ENCODE measurements at regions not wholly inside any gene's neighbourhood (a gene's known extent, or its start where the extent isn't known, plus 50 kb on each side); places are given as distances from the start of the nearest gene placed in this dataset.
"Not testable (repeated sequence)": the region's sequence is repeated elsewhere in the genome, so short reads cannot be mapped to it uniquely, and the experiment has no call there.

GRCh38 chr2:42999391-42999841, 207.0 kb upstream of the HAAO start:
- no peak for DNase-seq (ENCODE audit: low read depth)

DNA sequence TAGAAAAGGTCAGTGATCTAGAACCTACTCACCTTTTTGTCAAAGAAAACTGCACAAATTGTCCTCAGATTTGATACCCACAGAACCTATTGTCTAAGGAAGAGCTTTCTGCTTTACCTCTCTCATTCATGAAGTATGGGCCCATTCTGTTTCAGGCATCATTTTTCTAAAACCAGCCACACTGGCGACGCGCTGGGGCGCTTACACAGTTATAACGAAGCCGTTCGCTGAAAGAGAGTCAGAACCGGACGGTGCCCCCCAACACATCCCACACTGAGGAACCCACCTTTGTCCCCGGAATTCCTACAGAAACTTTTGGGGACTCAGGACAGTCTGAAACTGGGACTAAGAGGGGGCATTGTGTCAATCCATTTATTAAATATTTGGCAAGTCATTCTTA, 206.3 kb upstream of the HAAO start:
- DNase-seq (ENCODE audit: low read depth), result no peak

DNA sequence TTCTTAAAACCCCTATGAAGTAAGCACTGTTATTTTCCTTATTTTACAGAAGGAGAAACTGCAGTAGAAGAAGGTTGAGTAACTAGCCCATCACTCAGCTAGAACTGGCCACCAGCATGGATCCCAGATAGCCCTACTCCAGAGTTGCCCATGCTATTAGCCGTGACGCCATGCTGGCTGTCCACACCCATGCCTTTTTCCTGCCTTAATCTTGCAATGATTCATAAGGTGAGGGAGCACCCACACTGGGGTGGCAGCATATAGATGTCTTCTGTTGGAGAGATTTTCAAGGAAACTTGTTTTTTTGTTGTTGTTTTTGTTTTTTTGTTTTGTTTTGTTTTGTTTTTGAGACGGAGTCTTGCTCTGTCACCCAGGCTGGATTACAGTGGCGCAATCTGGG, 204.1 kb upstream of the HAAO start:
- DNase-seq (ENCODE audit: low read depth), result no peak

- DNase-seq (ENCODE audit: low read depth), result no peak
Measured at GRCh38 chr2:42995752-42996422, 203.5 kb upstream of the HAAO start.

- not testable (repeated sequence) for DNase-seq (ENCODE audit: low read depth)
Measured at GRCh38 chr2:42989283-42990081, 197.1 kb upstream of the HAAO start.

- DNase-seq (ENCODE audit: low read depth), result not testable (repeated sequence)
Measured at GRCh38 chr2:42988055-42988454, 195.7 kb upstream of the HAAO start.

DNA sequence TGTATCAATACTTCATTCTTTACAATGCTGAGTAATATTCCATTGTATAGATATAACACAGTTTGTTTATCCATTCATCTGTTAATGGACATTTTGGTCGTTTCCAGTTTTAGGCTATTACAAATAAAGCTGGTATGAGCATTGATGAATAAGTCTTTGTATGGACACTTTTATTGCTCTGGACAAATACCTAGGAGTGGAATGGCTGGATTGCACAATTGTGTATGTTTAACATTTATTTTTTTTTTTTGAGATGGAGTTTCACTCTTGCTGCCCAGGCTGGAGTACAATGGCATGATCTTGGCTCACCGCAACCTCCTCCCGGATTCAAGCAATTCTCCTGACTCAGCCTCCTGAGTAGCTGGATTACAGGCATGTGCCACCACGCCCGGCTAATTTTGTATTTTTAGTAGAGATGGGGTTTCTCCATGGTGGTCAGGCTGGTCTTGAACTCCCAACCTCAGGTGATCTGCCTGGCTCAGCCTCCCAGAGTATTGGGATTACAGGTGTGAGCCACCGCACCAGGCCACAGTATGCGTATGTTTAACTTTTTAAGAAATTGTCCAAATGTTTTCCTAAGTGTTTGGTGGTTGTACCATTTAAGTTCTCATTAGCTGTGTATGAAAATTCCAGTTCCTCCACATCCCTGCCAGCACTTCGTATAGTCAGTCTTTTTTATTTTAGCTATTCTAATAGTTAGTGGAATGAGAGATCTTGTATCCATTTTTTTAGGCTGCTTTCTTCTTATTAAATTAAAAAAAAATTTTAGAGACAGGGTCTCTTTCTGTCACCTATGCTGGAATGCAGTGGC, 194.9 kb upstream of the HAAO start:
- no peak for DNase-seq (ENCODE audit: low read depth)

- no peak for DNase-seq (ENCODE audit: low read depth)
Measured at GRCh38 chr2:42984617-42985016, 192.2 kb upstream of the HAAO start.

- DNase-seq (ENCODE audit: low read depth), result no peak
Measured at GRCh38 chr2:42984081-42984480, 191.7 kb upstream of the HAAO start.

GRCh38 chr2:42980764-42981416, 188.5 kb upstream of the HAAO start:
- DNase-seq (ENCODE audit: low read depth), result no peak

GRCh38 chr2:42979870-42980763, 187.7 kb upstream of the HAAO start:
- DNase-seq (ENCODE audit: low read depth), result no peak

DNA sequence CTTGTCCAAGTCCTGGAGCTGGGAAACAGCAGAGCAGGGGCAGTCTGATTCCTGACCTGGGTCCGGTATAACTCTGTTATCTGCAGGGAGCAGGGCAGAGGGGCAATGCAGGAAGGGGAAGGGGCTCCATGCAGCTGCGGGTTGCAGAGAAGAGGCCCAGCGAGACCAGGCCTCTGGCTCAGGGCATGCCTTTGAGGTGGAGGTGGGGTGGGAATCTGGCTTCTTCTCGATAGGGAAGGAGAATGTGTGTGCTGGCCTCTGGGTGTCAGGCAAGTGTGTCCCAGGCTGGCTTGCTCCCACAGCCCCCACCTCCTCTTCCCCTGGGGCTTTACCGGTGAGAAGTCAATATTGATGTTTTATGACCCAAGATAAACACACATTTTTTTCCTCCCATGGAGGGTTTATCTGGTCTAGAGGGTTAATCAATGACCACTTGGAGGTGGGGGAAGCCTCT, 187.1 kb upstream of the HAAO start:
- no peak for DNase-seq (ENCODE audit: low read depth)

DNA sequence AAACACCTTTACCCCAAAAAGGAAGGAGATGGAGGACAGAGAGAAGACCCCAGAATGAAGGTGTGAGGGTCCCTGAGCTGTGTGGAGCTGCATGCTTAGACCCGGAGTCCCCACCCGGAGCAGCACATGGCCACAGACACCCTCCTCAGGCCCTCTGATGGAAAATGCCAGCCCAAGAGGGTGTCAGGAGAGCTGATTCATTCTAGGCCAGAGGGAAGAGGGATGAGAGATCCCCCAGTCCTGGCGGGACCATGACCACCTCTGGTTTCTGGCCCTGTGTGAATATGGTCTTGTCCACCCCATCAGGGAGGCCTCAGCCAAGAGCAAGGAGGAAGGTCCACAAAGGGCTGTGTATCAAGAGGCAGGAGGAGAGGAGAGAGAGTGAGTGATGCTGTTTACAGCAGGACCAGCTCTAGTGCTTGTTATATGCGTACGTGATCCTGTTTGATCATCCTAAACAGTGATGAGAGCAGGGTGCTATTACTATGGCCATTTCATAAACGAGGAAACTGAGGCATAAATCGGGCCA, 186.6 kb upstream of the HAAO start:
- DNase-seq (ENCODE audit: low read depth), result no peak

DNA sequence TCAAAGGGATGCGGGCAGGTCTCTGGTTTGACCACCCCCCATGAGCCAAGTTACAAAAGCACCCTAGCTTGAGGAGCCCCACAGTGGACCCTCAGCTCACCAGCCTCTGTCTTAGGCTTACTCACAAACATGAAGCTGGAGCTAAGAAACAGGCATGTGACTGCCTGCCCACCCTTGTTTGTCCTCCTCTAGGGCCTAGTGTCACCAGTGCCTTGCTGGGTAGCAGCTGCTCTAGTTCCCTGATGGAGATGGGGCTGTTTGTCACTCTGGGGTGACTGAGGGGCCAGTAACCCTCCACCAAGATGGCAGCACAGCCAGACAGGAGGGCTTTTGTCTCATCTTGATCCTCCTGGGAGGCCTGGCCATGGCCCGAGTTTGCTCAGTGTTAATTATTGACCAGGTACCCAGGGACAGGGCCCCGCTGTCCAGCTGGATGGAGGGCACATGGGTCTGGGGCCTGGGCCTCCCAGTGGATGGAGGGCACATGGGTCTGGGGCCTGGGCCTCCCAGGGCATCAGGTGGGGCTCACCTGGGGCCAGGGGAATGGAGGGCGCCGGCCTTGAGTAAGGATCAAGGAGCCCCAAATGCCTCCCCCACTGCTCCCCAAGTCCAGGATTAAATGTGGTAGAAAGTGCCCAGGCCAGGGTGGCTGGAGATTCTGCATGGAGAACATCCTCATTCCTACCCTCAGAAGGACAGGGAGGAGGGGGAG, 185.9 kb upstream of the HAAO start:
- DNase-seq (ENCODE audit: low read depth), result no peak

GRCh38 chr2:42977270-42978174, 185.1 kb upstream of the HAAO start:
- no peak for DNase-seq (ENCODE audit: low read depth)

DNA sequence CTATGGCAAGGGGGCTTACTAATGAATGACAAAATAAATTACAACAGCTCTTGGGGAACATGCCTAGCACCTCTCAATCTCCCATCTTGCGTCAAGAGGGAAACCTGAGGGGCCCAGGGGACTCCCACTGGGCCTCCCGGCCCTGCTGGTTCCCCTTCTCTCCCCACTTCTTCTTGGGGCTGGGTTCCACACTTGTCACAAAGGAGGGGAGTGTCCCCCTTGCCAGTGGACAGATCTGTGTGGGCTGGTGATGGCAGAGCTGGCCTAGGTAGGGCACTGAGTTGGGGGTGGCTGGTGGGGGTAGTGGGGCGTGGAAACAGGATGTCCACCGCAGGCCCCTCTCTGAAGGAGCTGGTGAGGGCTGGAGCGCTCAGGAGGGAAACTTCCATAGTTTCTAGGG, 184.0 kb upstream of the HAAO start:
- no peak for DNase-seq (ENCODE audit: low read depth)

DNA sequence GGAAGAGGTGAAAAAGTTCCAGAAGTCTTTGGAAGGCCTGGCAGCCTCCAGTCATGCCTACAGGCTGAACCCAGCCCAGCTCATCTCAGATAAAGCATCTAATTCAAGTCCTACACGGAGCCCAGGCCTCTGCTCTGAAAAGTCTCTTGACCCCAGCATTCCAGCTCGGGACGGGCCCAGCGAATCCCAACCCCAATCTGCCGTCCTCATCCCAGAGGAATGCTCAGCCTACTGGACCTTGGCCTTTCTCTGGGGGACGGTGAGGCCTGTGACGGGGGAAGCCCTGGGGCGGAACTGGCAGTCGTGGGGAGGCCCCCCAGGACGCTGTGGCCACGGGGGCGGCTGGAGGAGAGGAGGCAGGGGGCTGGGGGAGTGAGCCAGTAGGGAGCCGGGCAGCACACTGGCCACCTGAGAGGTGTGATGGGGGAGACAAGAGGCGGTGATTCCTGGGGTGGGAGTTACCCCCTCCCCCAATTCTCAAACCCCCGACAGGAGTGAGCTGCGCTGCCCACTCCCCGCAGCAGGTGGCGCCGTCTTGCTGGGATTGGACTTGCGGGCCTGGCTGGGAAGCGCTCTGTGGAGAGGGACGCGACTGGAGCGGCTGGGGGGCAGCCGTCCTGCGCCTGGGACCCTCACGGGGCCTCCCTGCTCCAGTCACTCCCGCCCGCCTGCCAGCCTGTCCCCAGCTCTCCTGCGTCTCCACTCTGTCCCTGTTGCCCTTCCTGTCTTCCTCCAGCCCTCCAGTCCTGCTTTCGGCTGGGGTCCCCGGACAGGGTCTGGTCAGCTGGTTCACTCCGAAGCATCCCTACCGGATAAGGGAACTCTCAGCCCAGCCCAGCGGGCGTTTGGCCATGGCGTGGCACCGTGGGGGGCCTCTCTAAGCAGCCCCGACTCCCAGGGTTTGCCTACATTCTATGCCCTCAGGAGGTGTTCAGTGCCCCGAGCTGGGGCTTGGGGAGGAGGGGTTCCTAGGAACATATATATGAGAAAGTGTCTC, 182.6 kb upstream of the HAAO start:
- DNase-seq (ENCODE audit: low read depth), result peak; percentile 20
